ENCODE measurements at regions not wholly inside any gene's neighbourhood (a gene's known extent, or its start where the extent isn't known, plus 50 kb on each side); places are given as distances from the start of the nearest gene placed in this dataset.

GRCh38 chr3:166809520-166809919 is 570.6 kb downstream of the ZBBX start:
- Histone ChIP-seq H3K4me1 (ENCODE audit: insufficient read depth, low read length) (no peaks in the 10 kb centered on the region), H3K4me3 (ENCODE audit: low read length) (no peak overlapping the region), H3K9me3 (ENCODE audit: low read length) (peaks cover 5% of the 10 kb centered on the region; the same call in 1 of the 2 replicates), H3K36me3 (ENCODE audit: low read depth, low read length) (no peaks in the 10 kb centered on the region), H3K9me2 (replicated peaks; ENCODE audit: low read length) (no peaks in the 10 kb centered on the region), H4K20me1 (ENCODE audit: low read length) (no peaks in the 10 kb centered on the region), H3K27me3 (ENCODE audit: low read length) (no peaks in the 10 kb centered on the region), H3K27ac (ENCODE audit: low read length) (no peak overlapping the region), H2AFZ (ENCODE audit: low read length) (no peak overlapping the region), H3K79me2 (ENCODE audit: low read length) (no peaks in the 10 kb centered on the region), H3K9ac (ENCODE audit: low read length) (no peak overlapping the region), H3K4me2 (ENCODE audit: low read length) (no peak overlapping the region), H3F3A (ENCODE audit: low read length, unreplicated experiment) (no peaks in the 10 kb centered on the region)
- POLR2A ChIA-PET (ENCODE audit: unreplicated experiment), result no interaction called here
- no TSS peak for BruUV-seq (replicated peaks)
- ATAC-seq (no peak), DNase-seq (no peak)
- no peak for TF ChIP-seq EZH2phosphoT487 (IDR thresholded peaks at IDR 0.05; ENCODE audit: borderline replicate concordance, low read length)
- TF ChIP-seq CTCF (conservative IDR thresholded peaks at IDR 0.05; ENCODE audit: low read depth, low read length), result no peak
- no peak for TF ChIP-seq EZH2 (IDR thresholded peaks at IDR 0.05; ENCODE audit: low read length, unreplicated experiment)
- CTCF ChIA-PET, result no interaction called here
- intact Hi-C loops (cut with micrococcal nuclease), result no loop called here

GRCh38 chr3:166788936-166789335 is 591.2 kb downstream of the ZBBX start:
- no peak for ATAC-seq

DNA sequence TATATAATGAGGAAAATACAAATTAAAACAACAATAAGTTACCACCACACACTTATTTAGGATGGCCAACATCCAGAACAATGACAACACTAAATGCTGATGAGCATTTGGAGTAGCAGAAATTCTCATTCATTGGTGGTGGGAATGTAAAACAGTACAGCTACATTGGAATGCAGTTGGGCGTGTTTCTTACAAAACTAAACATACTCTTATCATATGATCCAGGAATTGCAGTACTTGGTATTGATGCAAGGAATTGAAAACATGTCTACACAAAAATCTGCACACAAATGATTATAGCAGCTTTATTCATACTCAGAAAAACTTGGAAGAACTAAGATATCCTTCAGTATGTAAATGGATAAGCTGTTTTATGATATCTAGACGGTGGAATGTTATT is 594.2 kb downstream of the ZBBX start:
- Histone ChIP-seq H2AFZ (ENCODE audit: low read length) (no peak overlapping the region), H3K9me3 (ENCODE audit: low read length) (no peaks in the 10 kb centered on the region), H3F3A (ENCODE audit: low read length, unreplicated experiment) (no peaks in the 10 kb centered on the region), H3K9ac (ENCODE audit: low read length) (no peak overlapping the region), H3K9me2 (replicated peaks; ENCODE audit: low read length) (no peaks in the 10 kb centered on the region), H3K4me2 (ENCODE audit: low read length) (no peak overlapping the region), H3K27ac (ENCODE audit: low read length) (no peak overlapping the region), H3K4me3 (ENCODE audit: low read length) (no peak overlapping the region), H3K79me2 (ENCODE audit: low read length) (no peaks in the 10 kb centered on the region), H4K20me1 (ENCODE audit: low read length) (no peaks in the 10 kb centered on the region), H3K27me3 (ENCODE audit: low read length) (no peaks in the 10 kb centered on the region), H3K36me3 (ENCODE audit: low read depth, low read length) (no peaks in the 10 kb centered on the region), H3K4me1 (ENCODE audit: insufficient read depth, low read length) (no peaks in the 10 kb centered on the region)
- CTCF ChIA-PET, result no interaction called here
- intact Hi-C loops (cut with micrococcal nuclease), result no loop called here
- no TSS peak for BruUV-seq (replicated peaks)
- ATAC-seq, result no peak
- TF ChIP-seq EZH2 (IDR thresholded peaks at IDR 0.05; ENCODE audit: low read length, unreplicated experiment), result no peak
- no peak for TF ChIP-seq EZH2phosphoT487 (IDR thresholded peaks at IDR 0.05; ENCODE audit: borderline replicate concordance, low read length)
- TF ChIP-seq CTCF (conservative IDR thresholded peaks at IDR 0.05; ENCODE audit: low read depth, low read length), result no peak
- POLR2A ChIA-PET (ENCODE audit: unreplicated experiment), result no interaction called here
- peak; percentile 39 for DNase-seq

More at GRCh38 chr3:166788936-166789335, 591.2 kb downstream of the ZBBX start:
- no TSS peak for BruUV-seq (replicated peaks)
- H3K36me3 ChIP-seq (ENCODE audit: low read depth, low read length), result no peaks in the 10 kb centered on the region
- no peak overlapping the region for H3K9ac ChIP-seq (ENCODE audit: low read length)
- H3K27ac ChIP-seq (ENCODE audit: low read length), result no peak overlapping the region
- ChIA-PET CTCF (no interaction called here), POLR2A (ENCODE audit: unreplicated experiment) (no interaction called here)
- H3K79me2 ChIP-seq (ENCODE audit: low read length), result no peaks in the 10 kb centered on the region
- H3K4me1 ChIP-seq (ENCODE audit: insufficient read depth, low read length), result no peaks in the 10 kb centered on the region
- no peaks in the 10 kb centered on the region for H3K9me3 ChIP-seq (ENCODE audit: low read length)
- no peak for DNase-seq
- no peaks in the 10 kb centered on the region for H3K27me3 ChIP-seq (ENCODE audit: low read length)
- no peak overlapping the region for H2AFZ ChIP-seq (ENCODE audit: low read length)
- H3K4me2 ChIP-seq (ENCODE audit: low read length), result no peak overlapping the region
- H4K20me1 ChIP-seq (ENCODE audit: low read length), result no peaks in the 10 kb centered on the region
- H3K9me2 ChIP-seq (replicated peaks; ENCODE audit: low read length), result no peaks in the 10 kb centered on the region
- no peak overlapping the region for H3K4me3 ChIP-seq (ENCODE audit: low read length)
- intact Hi-C loops (cut with micrococcal nuclease), result no loop called here
- no peaks in the 10 kb centered on the region for H3F3A ChIP-seq (ENCODE audit: low read length, unreplicated experiment)
- TF ChIP-seq EZH2 (IDR thresholded peaks at IDR 0.05; ENCODE audit: low read length, unreplicated experiment) (no peak), EZH2phosphoT487 (IDR thresholded peaks at IDR 0.05; ENCODE audit: borderline replicate concordance, low read length) (no peak), CTCF (conservative IDR thresholded peaks at IDR 0.05; ENCODE audit: low read depth, low read length) (no peak)
